ENCODE measurements at regions not wholly inside any gene's neighbourhood (a gene's known extent, or its start where the extent isn't known, plus 50 kb on each side); places are given as distances from the start of the nearest gene placed in this dataset.
"Not testable (repeated sequence)": the region's sequence is repeated elsewhere in the genome, so short reads cannot be mapped to it uniquely, and the experiment has no call there.

GRCh38 chr5:68021916-68022315 lies 193.6 kb upstream of the PIK3R1 start:
- WGBS (ENCODE audit: low lambda C conversion rate, missing lambda C conversion rate), result 72% methylated on average over 4 of the region's 4 CpGs

GRCh38 chr5:68021227-68021626 lies 194.3 kb upstream of the PIK3R1 start:
- H4K20me1 ChIP-seq (ENCODE audit: insufficient read depth, poor library complexity, severe bottlenecking), result no peaks in the 10 kb centered on the region
- H2AFZ ChIP-seq, result no peak overlapping the region
- no peak for TF ChIP-seq EZH2 (IDR thresholded peaks at IDR 0.05; ENCODE audit: borderline replicate concordance)
- no peak for TF ChIP-seq CTCF (IDR thresholded peaks at IDR 0.05; ENCODE audit: poor library complexity)
- TF ChIP-seq EZH2phosphoT487 (IDR thresholded peaks at IDR 0.05; ENCODE audit: low read depth, severe bottlenecking, unreplicated experiment), result no peak
- H3K4me2 ChIP-seq, result no peak overlapping the region
- no peaks in the 10 kb centered on the region for H3K9me3 ChIP-seq (ENCODE audit: low read depth)
- H3K4me1 ChIP-seq (ENCODE audit: insufficient read depth), result peaks cover 7% of the 10 kb centered on the region
- 76% methylated on average over 2 of the region's 2 CpGs for WGBS (ENCODE audit: low lambda C conversion rate, missing lambda C conversion rate)
- H3K9me2 ChIP-seq (replicated peaks; ENCODE audit: insufficient read depth), result no peaks in the 10 kb centered on the region
- no peaks in the 10 kb centered on the region for H3K27me3 ChIP-seq
- no peaks in the 10 kb centered on the region for H3K79me2 ChIP-seq
- H3K36me3 ChIP-seq (replicated peaks; ENCODE audit: insufficient read depth, low read depth), result no peaks in the 10 kb centered on the region
- DNase-seq (ENCODE audit: low spot score), result no peak
- H3K4me3 ChIP-seq, result no peak overlapping the region
- H3K27ac ChIP-seq, result no peak overlapping the region

More at GRCh38 chr5:68021916-68022315, 193.6 kb upstream of the PIK3R1 start:
- Histone ChIP-seq H3K9me3 (ENCODE audit: low read depth) (no peaks in the 10 kb centered on the region), H2AFZ (no peak overlapping the region), H3K4me2 (no peak overlapping the region), H3K4me1 (ENCODE audit: insufficient read depth) (peaks cover 13% of the 10 kb centered on the region), H4K20me1 (ENCODE audit: insufficient read depth, poor library complexity, severe bottlenecking) (no peaks in the 10 kb centered on the region), H3K27ac (no peak overlapping the region), H3K9me2 (replicated peaks; ENCODE audit: insufficient read depth) (no peaks in the 10 kb centered on the region), H3K36me3 (replicated peaks; ENCODE audit: insufficient read depth, low read depth) (no peaks in the 10 kb centered on the region), H3K4me3 (no peak overlapping the region), H3K27me3 (no peaks in the 10 kb centered on the region), H3K79me2 (no peaks in the 10 kb centered on the region)
- DNase-seq (ENCODE audit: low spot score), result no peak
- no peak for TF ChIP-seq EZH2phosphoT487 (IDR thresholded peaks at IDR 0.05; ENCODE audit: low read depth, severe bottlenecking, unreplicated experiment)
- no peak for TF ChIP-seq EZH2 (IDR thresholded peaks at IDR 0.05; ENCODE audit: borderline replicate concordance)
- TF ChIP-seq CTCF (IDR thresholded peaks at IDR 0.05; ENCODE audit: poor library complexity), result no peak

- H4K20me1 ChIP-seq (ENCODE audit: insufficient read depth, poor library complexity, severe bottlenecking); H3K9me2 ChIP-seq (replicated peaks; ENCODE audit: insufficient read depth); H3K4me3 ChIP-seq; DNase-seq (ENCODE audit: low spot score); H3K36me3 ChIP-seq (replicated peaks; ENCODE audit: insufficient read depth, low read depth); H3K4me1 ChIP-seq (ENCODE audit: insufficient read depth); H3K79me2 ChIP-seq; H3K27me3 ChIP-seq; H3K4me2 ChIP-seq; H2AFZ ChIP-seq; H3K27ac ChIP-seq; H3K9me3 ChIP-seq (ENCODE audit: low read depth): not testable (repeated sequence)
- WGBS (ENCODE audit: low lambda C conversion rate, missing lambda C conversion rate), result 98% methylated on average over 22 of the region's 41 CpGs
Observed at GRCh38 chr5:68020461-68020969, 195.0 kb upstream of the PIK3R1 start.

GRCh38 chr5:68015381-68016302 lies 199.9 kb upstream of the PIK3R1 start:
- Histone ChIP-seq H3K9me2 (replicated peaks; ENCODE audit: insufficient read depth) (no peaks in the 10 kb centered on the region), H4K20me1 (ENCODE audit: insufficient read depth, poor library complexity, severe bottlenecking) (no peaks in the 10 kb centered on the region), H3K9me3 (ENCODE audit: low read depth) (no peaks in the 10 kb centered on the region), H3K79me2 (no peaks in the 10 kb centered on the region), H3K4me1 (ENCODE audit: insufficient read depth) (no peaks in the 10 kb centered on the region), H3K36me3 (replicated peaks; ENCODE audit: insufficient read depth, low read depth) (no peaks in the 10 kb centered on the region), H3K27ac (no peak overlapping the region), H3K4me3 (no peak overlapping the region), H3K4me2 (no peak overlapping the region), H3K27me3 (no peaks in the 10 kb centered on the region), H2AFZ (no peak overlapping the region)
- no peak for DNase-seq (ENCODE audit: low spot score)
- TF ChIP-seq EZH2phosphoT487 (IDR thresholded peaks at IDR 0.05; ENCODE audit: low read depth, severe bottlenecking, unreplicated experiment), result no peak
- WGBS (ENCODE audit: low lambda C conversion rate, missing lambda C conversion rate), result 89% methylated on average over 6 of the region's 6 CpGs

Data from hepatocyte (in vitro differentiated cells).